OCI-LY7 (cell line): ENCODE measurements at regions not wholly inside any gene's neighbourhood (a gene's known extent, or its start where the extent isn't known, plus 50 kb on each side); places are given as distances from the start of the nearest gene placed in this dataset.

Experiments
- BruUV-seq: library from RNA; stranded (reverse); fragments of 400-500 nt; replicated peaks from 2 replicates; lab custom pipeline; 2021; lab: Mats Ljungman, UMichigan
- CTCF ChIA-PET: fragments of 300-600 bp; sonication (Branson Sonifier 250); formaldehyde crosslinking; loops from one replicate; lab custom pipeline; 2022; ENCODE audit warnings: antibody characterized with exemption; ENCODE audit not compliant: unreplicated experiment; lab: Charles Lee
- POLR2A ChIA-PET: fragments of 300-600 bp; sonication (Branson Sonifier 250); formaldehyde crosslinking; loops from one replicate; lab custom pipeline; 2022; ENCODE audit warnings: antibody characterized with exemption; lab: Charles Lee
- DNase-seq: peaks from one replicate; pipeline ENCODE4 v3.0.0-alpha.2; 2015; ENCODE audit warnings: low spot score
- H2AFZ ChIP-seq: fragments of 200-600 bp; sonication (generic), shearing (Covaris generic); 2 replicates; pipeline ENCODE4 v1.6.1; 2014; ENCODE audit warnings: mild to moderate bottlenecking, antibody characterized with exemption, low read length, moderate library complexity
- H3K27ac ChIP-seq: fragments of 200-600 bp; sonication (generic); 2 replicates; pipeline ENCODE4 v1.5.1; 2014; ENCODE audit warnings: mixed run types, low read depth, mild to moderate bottlenecking, moderate library complexity, low read length, inconsistent platforms; ENCODE audit not compliant: poor library complexity, severe bottlenecking
- H3K36me3 ChIP-seq: fragments of 200-600 bp; sonication (generic); 2 replicates; pipeline ENCODE4 v1.6.1; 2014; ENCODE audit warnings: mild to moderate bottlenecking, antibody characterized with exemption, low read length, moderate library complexity, mixed read lengths; ENCODE audit not compliant: insufficient read depth
- H3K4me1 ChIP-seq: fragments of 200-600 bp; sonication (generic); 2 replicates; pipeline ENCODE4 v1.5.1; 2014; ENCODE audit warnings: mild to moderate bottlenecking, low read length; ENCODE audit not compliant: insufficient read depth, poor library complexity, severe bottlenecking
- H3K4me2 ChIP-seq: fragments of 200-600 bp; sonication (generic); 2 replicates; pipeline ENCODE4 v1.6.1; 2014; ENCODE audit warnings: mild to moderate bottlenecking, low read length
- H3K4me3 ChIP-seq: fragments of 200-600 bp; sonication (generic); 2 replicates; pipeline ENCODE4 v1.5.1; 2014; ENCODE audit warnings: mild to moderate bottlenecking, low read depth, low read length; ENCODE audit not compliant: poor library complexity, severe bottlenecking
- H3K79me2 ChIP-seq: fragments of 200-600 bp; sonication (generic); 2 replicates; pipeline ENCODE4 v1.6.1; 2016; ENCODE audit warnings: low read depth, mild to moderate bottlenecking, low read length, moderate library complexity, mixed read lengths; ENCODE audit not compliant: insufficient read depth
- H3K9me2 ChIP-seq: fragments of 200-600 bp; sonication (generic); 2 replicates; pipeline ENCODE4 v1.6.1; 2016; ENCODE audit warnings: mild to moderate bottlenecking, low read length, mixed read lengths; ENCODE audit not compliant: insufficient read depth
- H3K9me3 ChIP-seq: fragments of 200-600 bp; sonication (generic); 2 replicates; pipeline ENCODE4 v1.6.1; 2014; ENCODE audit warnings: mild to moderate bottlenecking, mixed run types, low read length, mixed read lengths
- H4K20me1 ChIP-seq: fragments of 200-600 bp; sonication (generic); 2 replicates; pipeline ENCODE4 v1.6.1; 2014; ENCODE audit warnings: mild to moderate bottlenecking, antibody characterized with exemption, low read length, moderate library complexity, mixed read lengths; ENCODE audit not compliant: insufficient read depth
- CTCF ChIP-seq: fragments of 200-600 bp; sonication (generic); conservative IDR thresholded peaks from 2 replicates; pipeline ENCODE4 v1.5.1; 2014; ENCODE audit warnings: mild to moderate bottlenecking, antibody characterized with exemption, low read length, moderate library complexity, mixed read lengths
- EZH2phosphoT487 ChIP-seq: fragments of 200-600 bp; sonication (generic); IDR thresholded peaks from 2 replicates; pipeline ENCODE4 v1.6.1; 2018; ENCODE audit warnings: low read depth, borderline replicate concordance, mild to moderate bottlenecking, mixed run types, antibody characterized with exemption, low read length, moderate library complexity, mixed read lengths
- intact Hi-C: fragments of 100-400 bp; cut with micrococcal nuclease; formaldehyde crosslinking; loops from one replicate; pipeline ENCODE4 v1.10.0; 2022; ENCODE audit not compliant: unreplicated experiment

GRCh38 chr13:22238269-22238668 lies 567.4 kb downstream of the FGF9 start:
- POLR2A ChIA-PET, result interaction anchor here (0.6 kb wide), 2 partner anchors 16 to 76 kb away, joined by 3 read pairs; no protein-coding TSS in a partner anchor
- DNase-seq, result no peak
- H3K79me2 ChIP-seq, result no peaks in the 10 kb centered on the region
- BruUV-seq, result no TSS peak
- TF ChIP-seq EZH2phosphoT487 (no peak), CTCF (no peak)
- H3K36me3 ChIP-seq, result no peaks in the 10 kb centered on the region
- no peak overlapping the region for H3K27ac ChIP-seq
- H3K9me3 ChIP-seq, result no peaks in the 10 kb centered on the region
- intact Hi-C loops, result no loop called here
- CTCF ChIA-PET, result no interaction called here
- no peaks in the 10 kb centered on the region for H3K4me1 ChIP-seq
- H3K4me3 ChIP-seq, result no peak overlapping the region
- no peaks in the 10 kb centered on the region for H3K9me2 ChIP-seq
- no peak overlapping the region for H2AFZ ChIP-seq
- no peak overlapping the region for H3K4me2 ChIP-seq
- no peaks in the 10 kb centered on the region for H4K20me1 ChIP-seq

- Histone ChIP-seq H4K20me1 (no peaks in the 10 kb centered on the region), H3K4me2 (no peak overlapping the region), H3K4me3 (no peak overlapping the region), H3K9me2 (no peaks in the 10 kb centered on the region), H3K27ac (no peak overlapping the region), H3K9me3 (no peaks in the 10 kb centered on the region), H2AFZ (no peak overlapping the region), H3K36me3 (no peaks in the 10 kb centered on the region), H3K4me1 (no peaks in the 10 kb centered on the region), H3K79me2 (no peaks in the 10 kb centered on the region)
- POLR2A ChIA-PET, result interaction anchor here (0.5 to 0.6 kb wide), 2 partner anchors 616 to 872 kb away, joined by 3 to 5 read pairs; no protein-coding TSS in a partner anchor
- no TSS peak for BruUV-seq
- DNase-seq, result no peak
- no peak for TF ChIP-seq CTCF
- no peak for TF ChIP-seq EZH2phosphoT487
- intact Hi-C loops, result no loop called here
- CTCF ChIA-PET, result no interaction called here
Observed at GRCh38 chr13:22240716-22241115, 569.8 kb downstream of the FGF9 start.

- intact Hi-C loops, result no loop called here
- ChIA-PET POLR2A (interaction anchor here (0.6 kb wide), 2 partner anchors 18 to 32 kb away, joined by 3 to 4 read pairs; no protein-coding TSS in a partner anchor), CTCF (no interaction called here)
- Histone ChIP-seq H3K27ac (no peak overlapping the region), H3K4me3 (no peak overlapping the region), H3K9me3 (no peaks in the 10 kb centered on the region), H4K20me1 (no peaks in the 10 kb centered on the region), H3K4me2 (no peak overlapping the region), H3K9me2 (no peaks in the 10 kb centered on the region), H3K79me2 (no peaks in the 10 kb centered on the region), H2AFZ (no peak overlapping the region), H3K36me3 (no peaks in the 10 kb centered on the region), H3K4me1 (no peaks in the 10 kb centered on the region)
- DNase-seq, result no peak
- TF ChIP-seq CTCF (no peak), EZH2phosphoT487 (no peak)
- no TSS peak for BruUV-seq
Observed at GRCh38 chr13:22243469-22244163, 572.7 kb downstream of the FGF9 start.
